ENCODE measurements at regions not wholly inside any gene's neighbourhood (a gene's known extent, or its start where the extent isn't known, plus 50 kb on each side); places are given as distances from the start of the nearest gene placed in this dataset.

DNA sequence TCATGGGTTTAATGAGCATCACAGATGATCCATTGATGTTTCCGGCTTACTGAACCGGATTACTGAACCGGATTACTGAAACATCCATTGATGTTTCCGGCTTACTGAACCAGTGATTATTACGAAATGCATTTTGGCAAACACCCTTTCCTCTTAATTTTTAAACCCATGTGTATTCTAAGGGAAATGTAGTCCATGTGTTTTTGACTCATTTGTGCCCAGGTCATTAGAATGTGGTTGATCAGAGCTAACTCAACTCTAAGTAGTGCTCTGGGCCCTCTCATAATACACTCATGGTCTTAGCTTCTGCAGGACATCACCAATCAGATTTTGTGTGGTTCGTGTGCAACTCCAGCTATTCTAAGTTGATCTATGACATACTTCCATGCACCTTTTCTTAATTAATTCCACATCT is 141.6 kb downstream of the SPATA18 start:
- Mint-ChIP-seq H3K4me1 (no peaks in the 10 kb centered on the region), H3K4me3 (no peak overlapping the region), H3K36me3 (no peaks in the 10 kb centered on the region), H3K27me3 (no peaks in the 10 kb centered on the region), H3K9me3 (peaks cover 0 to 3% (median 0%) of the 10 kb centered on the region in 5 donors), H3K27ac (peak overlapping the region in 1 of 8 donors; percentile 58)
- POLR2A ChIA-PET, result no interaction called here
- H3K27me3 ChIP-seq (ENCODE audit: insufficient read depth, low read length, poor library complexity, severe bottlenecking), result no peaks in the 10 kb centered on the region
- CTCF ChIA-PET, result no interaction called here
- no peak for DNase-seq
- H3K27ac ChIP-seq (ENCODE audit: low read depth, low read length), result no peak overlapping the region
- H3K36me3 ChIP-seq (ENCODE audit: insufficient read depth, low read length), result no peaks in the 10 kb centered on the region
- no peak overlapping the region for H3K4me3 ChIP-seq (ENCODE audit: low read length)
- no peaks in the 10 kb centered on the region for H3K9me3 ChIP-seq (ENCODE audit: low read length)
- H3K4me1 ChIP-seq (ENCODE audit: insufficient read depth, low read length), result no peaks in the 10 kb centered on the region

DNA sequence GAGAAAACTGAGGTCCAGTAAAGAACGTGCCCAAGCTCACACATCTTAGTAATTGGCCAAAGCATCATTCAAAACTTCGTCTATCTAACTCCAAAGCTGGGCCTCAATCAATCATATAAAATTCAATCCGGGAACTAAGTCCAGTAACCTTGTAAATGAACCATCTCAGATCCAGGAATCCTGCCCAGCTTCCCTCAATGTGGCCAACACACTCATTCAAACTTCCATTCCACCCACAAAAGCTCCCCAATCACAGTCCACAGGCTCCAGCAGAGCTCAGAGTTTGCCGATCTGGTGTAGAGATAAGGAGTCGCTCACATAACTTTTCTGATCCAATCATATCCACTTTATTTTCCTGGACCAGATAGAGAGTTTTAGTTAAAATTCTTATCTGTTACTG is 144.8 kb downstream of the SPATA18 start:
- H3K4me3 Mint-ChIP-seq, result no peak overlapping the region
- H3K9me3 Mint-ChIP-seq, result peaks cover 0 to 3% (median 0%) of the 10 kb centered on the region in 5 donors
- H3K9me3 ChIP-seq (ENCODE audit: low read length), result no peaks in the 10 kb centered on the region
- H3K27me3 Mint-ChIP-seq, result no peaks in the 10 kb centered on the region
- no peaks in the 10 kb centered on the region for H3K36me3 ChIP-seq (ENCODE audit: insufficient read depth, low read length)
- peak overlapping the region in 1 of 8 donors; percentile 39 for H3K27ac Mint-ChIP-seq
- no peak overlapping the region for H3K27ac ChIP-seq (ENCODE audit: low read depth, low read length)
- H3K36me3 Mint-ChIP-seq, result peaks cover 0 to 2% (median 0%) of the 10 kb centered on the region in 3 donors
- POLR2A ChIA-PET, result no interaction called here
- no peak overlapping the region for H3K4me3 ChIP-seq (ENCODE audit: low read length)
- H3K4me1 ChIP-seq (ENCODE audit: insufficient read depth, low read length), result no peaks in the 10 kb centered on the region
- CTCF ChIA-PET, result no interaction called here
- H3K27me3 ChIP-seq (ENCODE audit: insufficient read depth, low read length, poor library complexity, severe bottlenecking), result no peaks in the 10 kb centered on the region
- no peak for DNase-seq
- H3K4me1 Mint-ChIP-seq, result no peaks in the 10 kb centered on the region

DNA sequence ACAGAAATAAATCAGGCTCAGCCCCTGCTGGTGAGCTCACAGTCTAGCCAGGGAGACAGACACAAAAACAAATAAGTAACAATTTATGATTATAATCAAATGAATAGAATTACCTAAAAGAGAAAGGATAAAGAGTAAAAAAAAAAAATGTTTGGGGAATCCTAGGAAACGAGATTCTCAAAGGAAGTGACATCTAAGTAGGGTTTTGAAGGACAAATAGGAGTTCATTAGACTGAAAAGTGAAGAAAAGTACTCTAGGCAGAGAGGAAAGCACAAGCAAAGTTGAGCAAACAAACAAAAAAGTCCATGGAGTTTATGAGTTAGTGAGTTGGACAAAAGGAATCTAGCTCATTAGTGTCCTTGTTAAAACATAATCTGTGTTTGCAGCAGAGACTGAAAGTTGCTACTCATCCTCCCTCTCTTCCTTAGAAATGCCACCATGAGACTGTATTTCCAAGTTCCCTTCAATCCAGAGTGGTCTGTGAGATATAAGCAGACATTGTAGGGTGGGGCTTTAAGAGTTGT is 145.6 kb downstream of the SPATA18 start:
- Histone ChIP-seq H3K27me3 (ENCODE audit: insufficient read depth, low read length, poor library complexity, severe bottlenecking) (no peaks in the 10 kb centered on the region), H3K4me1 (ENCODE audit: insufficient read depth, low read length) (no peaks in the 10 kb centered on the region), H3K27ac (ENCODE audit: low read depth, low read length) (no peak overlapping the region), H3K4me3 (ENCODE audit: low read length) (no peak overlapping the region), H3K36me3 (ENCODE audit: insufficient read depth, low read length) (no peaks in the 10 kb centered on the region), H3K9me3 (ENCODE audit: low read length) (no peaks in the 10 kb centered on the region)
- peaks cover 0 to 3% (median 0%) of the 10 kb centered on the region in 5 donors for H3K9me3 Mint-ChIP-seq
- no peak overlapping the region for H3K27ac Mint-ChIP-seq
- H3K36me3 Mint-ChIP-seq, result peaks cover 0 to 2% (median 0%) of the 10 kb centered on the region in 3 donors
- DNase-seq, result no peak
- ChIA-PET CTCF (no interaction called here), POLR2A (no interaction called here)
- no peaks in the 10 kb centered on the region for H3K4me1 Mint-ChIP-seq
- H3K27me3 Mint-ChIP-seq, result no peaks in the 10 kb centered on the region
- no peak overlapping the region for H3K4me3 Mint-ChIP-seq

DNA sequence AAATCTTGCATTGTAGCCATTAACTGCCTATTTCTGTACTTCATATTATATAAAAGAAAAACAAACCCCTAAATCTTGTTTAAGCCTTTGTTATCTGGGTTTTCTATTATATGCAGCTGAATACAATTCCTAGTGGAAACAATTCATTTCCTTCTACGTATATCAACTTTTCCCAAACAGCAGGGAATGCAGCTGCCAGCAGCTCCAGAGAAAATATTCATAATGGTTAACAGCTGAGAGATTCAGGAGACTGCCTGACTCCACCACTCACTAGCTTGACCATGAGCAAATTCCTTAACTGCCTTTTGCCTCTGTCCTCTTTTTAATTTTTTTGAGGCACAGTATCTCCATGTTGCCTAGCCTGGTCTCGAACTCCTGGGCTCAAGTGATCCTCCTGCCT is 146.2 kb downstream of the SPATA18 start:
- POLR2A ChIA-PET, result no interaction called here
- H3K36me3 ChIP-seq (ENCODE audit: insufficient read depth, low read length), result no peaks in the 10 kb centered on the region
- Mint-ChIP-seq H3K27me3 (no peaks in the 10 kb centered on the region), H3K4me3 (no peak overlapping the region), H3K27ac (no peak overlapping the region), H3K9me3 (peaks cover 0 to 3% (median 0%) of the 10 kb centered on the region in 5 donors), H3K36me3 (peaks cover 0 to 2% (median 0%) of the 10 kb centered on the region in 3 donors), H3K4me1 (no peaks in the 10 kb centered on the region)
- no peaks in the 10 kb centered on the region for H3K9me3 ChIP-seq (ENCODE audit: low read length)
- H3K27me3 ChIP-seq (ENCODE audit: insufficient read depth, low read length, poor library complexity, severe bottlenecking), result no peaks in the 10 kb centered on the region
- no peaks in the 10 kb centered on the region for H3K4me1 ChIP-seq (ENCODE audit: insufficient read depth, low read length)
- no peak for DNase-seq
- CTCF ChIA-PET, result no interaction called here
- H3K4me3 ChIP-seq (ENCODE audit: low read length), result no peak overlapping the region
- H3K27ac ChIP-seq (ENCODE audit: low read depth, low read length), result no peak overlapping the region

DNA sequence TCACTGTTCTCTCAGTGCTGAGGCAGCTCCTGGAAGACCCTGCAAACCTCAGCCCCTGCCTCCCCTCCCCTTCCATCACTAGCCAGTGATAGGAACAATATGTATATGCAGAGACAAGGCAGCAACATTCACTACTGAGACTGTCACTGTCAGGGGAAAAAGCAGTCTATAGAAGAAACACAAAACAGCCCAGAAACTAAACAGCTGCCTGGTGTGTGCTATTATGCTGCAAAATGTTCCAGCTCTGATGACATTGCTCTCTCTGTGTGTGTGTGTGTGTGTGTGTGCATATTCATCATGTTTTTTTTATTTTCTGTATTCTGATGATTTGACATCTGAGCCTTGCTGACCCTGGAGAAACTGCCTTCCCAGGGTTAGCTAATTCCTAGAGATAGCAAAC is 147.2 kb downstream of the SPATA18 start:
- Mint-ChIP-seq H3K36me3 (peaks cover 0 to 2% (median 0%) of the 10 kb centered on the region in 3 donors), H3K27ac (no peak overlapping the region), H3K4me3 (no peak overlapping the region), H3K27me3 (no peaks in the 10 kb centered on the region), H3K4me1 (no peaks in the 10 kb centered on the region), H3K9me3 (peaks cover 0 to 3% (median 0%) of the 10 kb centered on the region in 5 donors)
- CTCF ChIA-PET, result no interaction called here
- H3K36me3 ChIP-seq (ENCODE audit: insufficient read depth, low read length), result no peaks in the 10 kb centered on the region
- no peak overlapping the region for H3K27ac ChIP-seq (ENCODE audit: low read depth, low read length)
- no peak overlapping the region for H3K4me3 ChIP-seq (ENCODE audit: low read length)
- DNase-seq, result no peak
- POLR2A ChIA-PET, result no interaction called here
- no peaks in the 10 kb centered on the region for H3K9me3 ChIP-seq (ENCODE audit: low read length)
- H3K27me3 ChIP-seq (ENCODE audit: insufficient read depth, low read length, poor library complexity, severe bottlenecking), result no peaks in the 10 kb centered on the region
- H3K4me1 ChIP-seq (ENCODE audit: insufficient read depth, low read length), result no peaks in the 10 kb centered on the region

DNA sequence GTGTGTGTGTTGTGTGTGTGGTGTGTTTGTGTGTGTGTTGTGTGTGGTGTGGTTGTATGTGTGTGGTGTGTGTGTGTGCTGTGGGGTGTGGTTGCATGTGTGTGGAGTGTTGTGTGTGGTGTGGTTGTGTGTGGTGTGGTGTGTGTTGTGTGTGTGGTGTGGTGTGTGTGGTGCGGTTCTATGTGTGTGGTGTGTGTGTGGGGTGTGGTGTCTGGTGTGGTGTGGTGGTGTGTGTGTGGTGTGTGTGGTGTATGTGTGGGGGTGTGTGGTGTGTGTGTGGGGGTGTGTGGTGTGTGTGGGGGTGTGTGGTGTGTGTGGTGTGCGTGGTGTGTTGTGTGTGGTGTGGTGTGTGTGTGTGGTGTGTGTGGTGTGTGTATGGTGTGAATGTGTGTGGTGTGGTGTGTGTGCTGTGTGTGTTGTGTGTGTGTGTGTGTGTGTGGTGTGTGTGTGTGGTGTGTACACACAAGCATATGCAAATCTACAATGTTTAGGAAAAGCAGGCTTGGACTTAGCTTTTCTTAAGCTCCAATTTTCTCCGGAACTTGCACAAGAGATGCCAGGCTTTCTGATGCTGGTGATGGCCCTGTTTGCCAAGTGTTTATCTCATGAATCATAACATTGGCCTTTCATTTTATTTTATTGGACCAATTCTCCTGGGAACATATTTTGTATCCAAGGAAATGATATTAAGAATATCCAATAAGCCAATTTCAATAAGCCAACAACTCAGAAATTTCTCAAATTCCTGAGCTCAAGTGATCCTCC is 148.7 kb downstream of the SPATA18 start:
- H3K4me1 ChIP-seq (ENCODE audit: insufficient read depth, low read length), result no peaks in the 10 kb centered on the region
- H3K4me3 ChIP-seq (ENCODE audit: low read length), result no peak overlapping the region
- no peaks in the 10 kb centered on the region for H3K9me3 ChIP-seq (ENCODE audit: low read length)
- H3K9me3 Mint-ChIP-seq, result peaks cover 0 to 3% (median 0%) of the 10 kb centered on the region in 5 donors
- no peaks in the 10 kb centered on the region for H3K4me1 Mint-ChIP-seq
- no peak for DNase-seq
- no peak overlapping the region for H3K4me3 Mint-ChIP-seq
- ChIA-PET CTCF (no interaction called here), POLR2A (no interaction called here)
- no peaks in the 10 kb centered on the region for H3K27me3 ChIP-seq (ENCODE audit: insufficient read depth, low read length, poor library complexity, severe bottlenecking)
- H3K36me3 ChIP-seq (ENCODE audit: insufficient read depth, low read length), result no peaks in the 10 kb centered on the region
- H3K27me3 Mint-ChIP-seq, result no peaks in the 10 kb centered on the region
- H3K27ac Mint-ChIP-seq, result no peak overlapping the region
- no peak overlapping the region for H3K27ac ChIP-seq (ENCODE audit: low read depth, low read length)
- peaks cover 0 to 2% (median 0%) of the 10 kb centered on the region in 3 donors for H3K36me3 Mint-ChIP-seq

DNA sequence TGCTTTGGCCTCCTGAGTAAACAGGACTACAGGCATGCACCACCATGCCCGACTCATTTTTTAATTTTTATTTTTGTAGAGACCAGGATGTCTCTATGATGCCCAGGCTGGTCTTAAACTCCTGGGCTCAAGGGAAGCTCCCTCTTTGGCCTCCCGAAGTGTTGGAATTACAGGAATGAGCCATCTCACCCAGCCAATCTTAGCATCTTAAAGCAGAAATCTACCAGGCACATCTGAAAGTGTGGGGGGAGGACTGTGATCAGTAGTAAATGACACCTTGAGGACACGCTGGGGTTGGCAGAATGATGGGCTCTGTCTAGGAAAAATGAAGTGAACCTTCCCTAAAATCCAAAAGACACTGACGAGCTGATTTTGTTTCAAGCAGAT is 149.2 kb downstream of the SPATA18 start:
- no peak overlapping the region for H3K27ac Mint-ChIP-seq
- no peaks in the 10 kb centered on the region for H3K27me3 Mint-ChIP-seq
- peaks cover 0 to 3% (median 0%) of the 10 kb centered on the region in 5 donors for H3K9me3 Mint-ChIP-seq
- peaks cover 0 to 2% (median 0%) of the 10 kb centered on the region in 3 donors for H3K36me3 Mint-ChIP-seq
- no peaks in the 10 kb centered on the region for H3K9me3 ChIP-seq (ENCODE audit: low read length)
- no peak overlapping the region for H3K27ac ChIP-seq (ENCODE audit: low read depth, low read length)
- no peak for DNase-seq
- ChIA-PET CTCF (no interaction called here), POLR2A (no interaction called here)
- H3K27me3 ChIP-seq (ENCODE audit: insufficient read depth, low read length, poor library complexity, severe bottlenecking), result no peaks in the 10 kb centered on the region
- no peak overlapping the region for H3K4me3 ChIP-seq (ENCODE audit: low read length)
- no peaks in the 10 kb centered on the region for H3K4me1 ChIP-seq (ENCODE audit: insufficient read depth, low read length)
- H3K36me3 ChIP-seq (ENCODE audit: insufficient read depth, low read length), result no peaks in the 10 kb centered on the region
- no peaks in the 10 kb centered on the region for H3K4me1 Mint-ChIP-seq
- no peak overlapping the region for H3K4me3 Mint-ChIP-seq

DNA sequence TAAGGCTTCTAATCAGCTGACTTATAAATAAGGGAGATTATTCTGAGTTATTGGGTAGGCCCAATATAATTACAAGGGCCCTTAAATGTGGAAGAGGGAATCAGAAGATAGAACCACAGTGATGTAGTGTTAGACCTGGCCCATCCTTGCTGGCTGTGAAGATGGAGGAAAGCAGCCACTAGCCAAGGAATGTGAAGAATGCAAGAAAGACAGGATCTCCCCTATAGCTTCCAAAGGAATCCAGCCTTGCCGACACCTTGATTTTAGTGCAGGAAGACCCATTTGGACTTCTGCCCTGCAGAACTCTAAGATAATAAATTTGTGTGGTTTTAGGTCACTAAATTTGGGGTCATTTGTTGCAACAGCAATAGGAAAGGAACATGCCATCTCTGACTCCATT is 150.6 kb downstream of the SPATA18 start:
- Histone ChIP-seq H3K27me3 (ENCODE audit: insufficient read depth, low read length, poor library complexity, severe bottlenecking) (no peaks in the 10 kb centered on the region), H3K36me3 (ENCODE audit: insufficient read depth, low read length) (no peaks in the 10 kb centered on the region), H3K27ac (ENCODE audit: low read depth, low read length) (no peak overlapping the region), H3K4me3 (ENCODE audit: low read length) (no peak overlapping the region), H3K9me3 (ENCODE audit: low read length) (no peaks in the 10 kb centered on the region), H3K4me1 (ENCODE audit: insufficient read depth, low read length) (no peaks in the 10 kb centered on the region)
- H3K36me3 Mint-ChIP-seq, result peaks cover 0 to 2% (median 0%) of the 10 kb centered on the region in 3 donors
- DNase-seq, result no peak
- H3K4me1 Mint-ChIP-seq, result no peaks in the 10 kb centered on the region
- no peak overlapping the region for H3K4me3 Mint-ChIP-seq
- H3K27me3 Mint-ChIP-seq, result no peaks in the 10 kb centered on the region
- H3K27ac Mint-ChIP-seq, result no peak overlapping the region
- H3K9me3 Mint-ChIP-seq, result peaks cover 0 to 2% (median 0%) of the 10 kb centered on the region in 5 donors
- CTCF ChIA-PET, result no interaction called here
- POLR2A ChIA-PET, result no interaction called here

All from CD8-positive, alpha-beta memory T cell (primary cell).